Endothelial cell of umbilical vein (primary cell): ENCODE measurements at regions not wholly inside any gene's neighbourhood (a gene's known extent, or its start where the extent isn't known, plus 50 kb on each side); places are given as distances from the start of the nearest gene placed in this dataset.

Experiments used
- BruUV-seq: library from RNA; stranded (reverse); fragments of 400-500 nt; replicated peaks from 2 replicates; lab custom pipeline; 2021; lab: Mats Ljungman, UMichigan
- CTCF ChIA-PET: fragments of 300-600, 350-600 bp; sonication (Branson Sonifier 250); formaldehyde crosslinking; loops from one replicate; lab custom pipeline; 2021; ENCODE audit warnings: antibody characterized with exemption, inconsistent platforms; lab: Charles Lee
- POLR2A ChIA-PET: fragments of 300-600, 350-600 bp; sonication (Branson Sonifier 250); formaldehyde crosslinking; loops from one replicate; lab custom pipeline; 2021; ENCODE audit warnings: antibody characterized with exemption, inconsistent platforms; lab: Charles Lee
- DNase-seq: peaks from one replicate; pipeline ENCODE4 v3.0.0-alpha.2; 2011; ENCODE audit warnings: low read depth, low spot score
- FAIRE-seq: peaks from 2 replicates; lab custom pipeline; 2011; peaks lifted over from hg19 to GRCh38; lab: Jason Lieb, UNC
- H2AFZ ChIP-seq: 2 replicates; pipeline ENCODE4 v1.6.0; 2012; ENCODE audit warnings: low read depth, low read length, control low read depth, inconsistent platforms
- H3K27ac ChIP-seq: 2 replicates; pipeline ENCODE4 v1.5.1; 2011; ENCODE audit warnings: low read depth, mild to moderate bottlenecking, control low read depth, low read length, moderate library complexity; ENCODE audit not compliant: insufficient read depth
- H3K27me3 ChIP-seq, 2 experiments: 2 replicates each; pipeline versions ENCODE4 v1.6.0 to v1.6.1; 2011; ENCODE audit warnings: low read length in 2 of 2, mixed read lengths in 1 of 2; ENCODE audit not compliant: control insufficient read depth in 2 of 2, insufficient read depth in 2 of 2
- H3K36me3 ChIP-seq, 2 experiments: 2 replicates in 1 of 2; 3 replicates in 1 of 2; pipeline ENCODE4 v1.5.1; 2011; ENCODE audit warnings: low read length in 2 of 2, mild to moderate bottlenecking in 1 of 2, moderate library complexity in 1 of 2; ENCODE audit not compliant: control insufficient read depth in 2 of 2, insufficient read depth in 2 of 2; ENCODE audit errors: extremely low read depth in 1 of 2
- H3K4me1 ChIP-seq: 3 replicates; pipeline ENCODE4 v1.5.1; 2011; ENCODE audit warnings: mild to moderate bottlenecking, low read length; ENCODE audit not compliant: control insufficient read depth, insufficient read depth; ENCODE audit errors: extremely low read depth
- H3K4me2 ChIP-seq: 2 replicates; pipeline ENCODE4 v1.6.1; 2011; ENCODE audit warnings: low read length, control low read depth, mixed read lengths; ENCODE audit not compliant: insufficient read depth
- H3K4me3 ChIP-seq, 3 experiments: fragments of 200-600 bp in 1 of 3; sonication (generic), shearing (Covaris generic) in 1 of 3; replicated peaks in 1 of 3; 2 replicates each; pipeline ENCODE4 v1.5.1; 2011 to 2016; ENCODE audit warnings: control low read depth in 3 of 3, low read length in 3 of 3, mild to moderate bottlenecking in 2 of 3, inconsistent platforms in 1 of 3, low read depth in 1 of 3, moderate library complexity in 1 of 3; ENCODE audit not compliant: insufficient read depth in 1 of 3
- H3K79me2 ChIP-seq: 2 replicates; pipeline ENCODE4 v1.6.0; 2012; ENCODE audit warnings: low read length, inconsistent platforms; ENCODE audit not compliant: control insufficient read depth, insufficient read depth
- H3K9ac ChIP-seq: replicated peaks from 2 replicates; pipeline ENCODE3; 2011; ENCODE audit warnings: low read length, control low read depth; ENCODE audit not compliant: insufficient read depth; ENCODE audit errors: extremely low read depth
- H3K9me1 ChIP-seq: replicated peaks from 3 replicates; pipeline ENCODE4 v1.6.0; 2011; ENCODE audit warnings: mild to moderate bottlenecking, low read length; ENCODE audit not compliant: control insufficient read depth, insufficient read depth; ENCODE audit errors: extremely low read depth
- H3K9me3 ChIP-seq: replicated peaks from 2 replicates; pipeline ENCODE4 v1.5.1; 2012; ENCODE audit warnings: low read length, inconsistent platforms; ENCODE audit not compliant: control insufficient read depth, insufficient read depth
- H4K20me1 ChIP-seq: replicated peaks from 2 replicates; pipeline ENCODE3; 2011; ENCODE audit warnings: mild to moderate bottlenecking, low read length; ENCODE audit not compliant: control insufficient read depth, insufficient read depth; ENCODE audit errors: extremely low read depth
- CTCF ChIP-seq, 2 donors: IDR thresholded peaks; 1 replicate in 1 of 2; 2 replicates in 1 of 2; pipeline ENCODE4 v1.5.1; 2011; ENCODE audit warnings: low read length in 2 of 2, mild to moderate bottlenecking in 2 of 2, moderate library complexity in 2 of 2, control low read depth in 1 of 2, inconsistent platforms in 1 of 2, low read depth in 1 of 2; ENCODE audit not compliant: insufficient read depth in 1 of 2; ENCODE audit errors: extremely low read depth in 1 of 2
- EZH2 ChIP-seq: IDR thresholded peaks from 2 replicates; pipeline ENCODE4 v1.6.1; 2012; ENCODE audit warnings: borderline replicate concordance, low read depth, mild to moderate bottlenecking, moderate library complexity, low read length, inconsistent platforms; ENCODE audit not compliant: severe bottlenecking
- FOS ChIP-seq: IDR thresholded peaks from 2 replicates; pipeline ENCODE4 v1.6.1; 2011; ENCODE audit warnings: mild to moderate bottlenecking, low read length, moderate library complexity, borderline replicate concordance; ENCODE audit not compliant: insufficient read depth
- GATA2 ChIP-seq: IDR thresholded peaks from 2 replicates; pipeline ENCODE4 v1.7.0; 2011; ENCODE audit warnings: low read depth, mild to moderate bottlenecking, moderate library complexity, mixed read lengths, low read length; ENCODE audit not compliant: insufficient read length, insufficient read depth
- JUN ChIP-seq: IDR thresholded peaks from 2 replicates; pipeline ENCODE4 v1.6.1; 2011; ENCODE audit warnings: borderline replicate concordance, low read depth; ENCODE audit not compliant: insufficient read length, insufficient read depth
- MAX ChIP-seq: IDR thresholded peaks from 2 replicates; pipeline ENCODE4 v1.6.1; 2011; ENCODE audit not compliant: insufficient read depth, insufficient read length
- MYC ChIP-seq: IDR thresholded peaks from one replicate; pipeline ENCODE4 v1.6.1; 2011; ENCODE audit warnings: mild to moderate bottlenecking, low read depth, low read length
- POLR2A ChIP-seq: IDR thresholded peaks from 2 replicates; pipeline ENCODE4 v1.6.1; 2012; ENCODE audit warnings: low read depth, mild to moderate bottlenecking, control low read depth, low read length
- POLR2AphosphoS5 ChIP-seq: IDR thresholded peaks from 2 replicates; pipeline ENCODE4 v1.6.1; 2012; ENCODE audit warnings: low read depth, mild to moderate bottlenecking, control low read depth, low read length, moderate library complexity; ENCODE audit not compliant: insufficient read depth
- dilution Hi-C: fragments of 300-500 bp; cut with MboI; formaldehyde crosslinking; loops from one replicate; pipeline ENCODE4 v1.15.0; 2019; ENCODE audit warnings: low sequenced_read_pairs; ENCODE audit not compliant: extremely low pct_ligation_motif_present
- intact Hi-C: fragments of 100-400 bp; cut with micrococcal nuclease; formaldehyde crosslinking; loops from one replicate; pipeline ENCODE4 v1.10.0; 2022

GRCh38 chr6:44727651-44728630 is 340.4 kb downstream of the CDC5L start:
- no peak overlapping the region for H3K4me3 ChIP-seq
- H3K27ac ChIP-seq: no peak overlapping the region
- H3K27me3 ChIP-seq: no peaks in the 10 kb centered on the region
- no peaks in the 10 kb centered on the region for H3K9me1 ChIP-seq
- H3K36me3 ChIP-seq: no peaks in the 10 kb centered on the region
- FAIRE-seq: no peak
- TF ChIP-seq FOS (no peak), POLR2AphosphoS5 (no peak), MAX (no peak), EZH2 (no peak), GATA2 (no peak), JUN (no peak), POLR2A (no peak), CTCF (IDR thresholded peaks at IDR 0.05; ENCODE audit: extremely low read depth in 1 of 2, insufficient read depth in 1 of 2, low read depth in 1 of 2, low read length in 2 of 2) (no peak), MYC (no peak)
- H3K9ac ChIP-seq: no peak overlapping the region
- intact Hi-C loops: no loop called here
- no peaks in the 10 kb centered on the region for H4K20me1 ChIP-seq
- dilution Hi-C loops: no loop called here
- ChIA-PET CTCF (interaction anchor here (1.1 to 1.4 kb wide), 2 partner anchors 34 to 72 kb away, joined by 3 to 4 read pairs; no protein-coding TSS in a partner anchor), POLR2A (interaction anchor here (0.6 kb wide), 1 partner anchor 13 kb away, joined by 4 read pairs; no protein-coding TSS in a partner anchor)
- DNase-seq: no peak
- no peaks in the 10 kb centered on the region for H3K79me2 ChIP-seq
- no peaks in the 10 kb centered on the region for H3K9me3 ChIP-seq
- no peak overlapping the region for H3K4me2 ChIP-seq
- H3K4me1 ChIP-seq: no peaks in the 10 kb centered on the region
- BruUV-seq: no TSS peak
- H2AFZ ChIP-seq: no peak overlapping the region
